HepG2 (cell line): ENCODE measurements at regions not wholly inside any gene's neighbourhood (a gene's known extent, or its start where the extent isn't known, plus 50 kb on each side); places are given as distances from the start of the nearest gene placed in this dataset.

Experiments used
- ATAC-seq: fragments of 200-7000 bp; cut with Tn5 transposase; 3 replicates; pipeline ENCODE4 v1.9.1; 2020; ENCODE audit warnings: mild to moderate bottlenecking, moderate library complexity
- BruUV-seq: library from RNA; stranded (reverse); fragments of 400-500 nt; replicated peaks from 2 replicates; lab custom pipeline; 2021; lab: Mats Ljungman, UMichigan
- CTCF ChIA-PET: fragments of 300-600 bp; formaldehyde crosslinking; extraction: SDS; loops from one replicate; lab custom pipeline; 2021; ENCODE audit warnings: low total read pairs, inconsistent platforms, low intra/inter-chr PET ratio; lab: Yijun Ruan, JAX
- POLR2A ChIA-PET: fragments of 350-600 bp; sonication (Branson Sonifier 250); formaldehyde crosslinking; loops from one replicate; lab custom pipeline; 2020; ENCODE audit warnings: antibody characterized with exemption, inconsistent platforms; lab: Yijun Ruan, JAX
- DNase-seq: peaks from one replicate; pipeline ENCODE4 v3.0.0-alpha.2; 2015; ENCODE audit warnings: low spot score
- FAIRE-seq: peaks from 3 replicates; lab custom pipeline; 2011; peaks lifted over from hg19 to GRCh38; lab: Jason Lieb, UNC
- H2AFZ ChIP-seq: one replicate; pipeline ENCODE4 v1.6.1; 2011; ENCODE audit warnings: low read length, inconsistent platforms
- H3K27ac ChIP-seq: fragments of 300-600 bp; 3 replicates; pipeline ENCODE4 v1.8.0; 2011; ENCODE audit warnings: mixed run types, mild to moderate bottlenecking, mixed read lengths, low read length, inconsistent platforms; ENCODE audit not compliant: insufficient read depth; ENCODE audit errors: extremely low read length
- H3K27me3 ChIP-seq, 2 experiments: fragments of 200-600 bp in 1 of 2; 2 replicates in 1 of 2; 3 replicates in 1 of 2; pipeline versions ENCODE4 v1.6.0 to v1.8.0; 2011; ENCODE audit warnings: low read length in 2 of 2, mild to moderate bottlenecking in 2 of 2, moderate library complexity in 2 of 2, inconsistent platforms in 1 of 2; ENCODE audit not compliant: insufficient read depth in 2 of 2, control insufficient read depth in 1 of 2
- H3K36me3 ChIP-seq, 2 experiments: fragments of 200-600 bp in 1 of 2; replicated peaks in 1 of 2; 2 replicates in 1 of 2; 3 replicates in 1 of 2; pipeline versions ENCODE4 v1.5.1 to v1.8.0; 2011; ENCODE audit warnings: low read length in 2 of 2, inconsistent platforms in 1 of 2; ENCODE audit not compliant: insufficient read depth in 2 of 2, control insufficient read depth in 1 of 2
- H3K4me1 ChIP-seq: 2 replicates; pipeline ENCODE4 v1.5.1; 2012; ENCODE audit warnings: low read length, inconsistent platforms; ENCODE audit not compliant: insufficient read depth
- H3K4me2 ChIP-seq: 2 replicates; pipeline ENCODE4 v1.6.0; 2011; ENCODE audit warnings: low read depth, low read length, inconsistent platforms
- H3K4me3 ChIP-seq, 3 experiments: fragments of 200-600 bp in 1 of 3; sonication (generic), shearing (Covaris generic) in 1 of 3; replicated peaks in 1 of 3; 2 replicates each; pipeline ENCODE4 v1.5.1; 2011 to 2016; ENCODE audit warnings: low read length in 3 of 3, inconsistent platforms in 2 of 3, low read depth in 2 of 3, mild to moderate bottlenecking in 2 of 3, control low read depth in 1 of 3, mixed read lengths in 1 of 3; ENCODE audit not compliant: insufficient read depth in 1 of 3
- H3K79me2 ChIP-seq: one replicate; pipeline ENCODE4 v1.6.1; 2011; ENCODE audit warnings: low read length, inconsistent platforms; ENCODE audit not compliant: insufficient read depth
- H3K9ac ChIP-seq: 2 replicates; pipeline ENCODE4 v1.6.0; 2011; ENCODE audit warnings: mild to moderate bottlenecking, low read depth, low read length, inconsistent platforms; ENCODE audit not compliant: insufficient read depth
- H3K9me3 ChIP-seq: 2 replicates; pipeline ENCODE4 v1.5.1; 2012; ENCODE audit warnings: mild to moderate bottlenecking, low read length
- H4K20me1 ChIP-seq: 2 replicates; pipeline ENCODE4 v1.6.0; 2011; ENCODE audit warnings: inconsistent platforms, mild to moderate bottlenecking, low read length, moderate library complexity; ENCODE audit not compliant: insufficient read depth
- ARID5B ChIP-seq: IDR thresholded peaks from 2 replicates; pipeline ENCODE4 v1.4.0; 2020; ENCODE audit warnings: mild to moderate bottlenecking, missing genetic modification reagents
- BATF2 ChIP-seq: sonication (generic); formaldehyde crosslinking; IDR thresholded peaks from 2 replicates; pipeline ENCODE4 v1.8.0; 2022; ENCODE audit warnings: mild to moderate bottlenecking, missing genetic modification reagents, moderate library complexity
- CCDC6 ChIP-seq: sonication (generic); formaldehyde crosslinking; IDR thresholded peaks from 2 replicates; pipeline ENCODE4 v1.8.1; 2022; ENCODE audit warnings: mild to moderate bottlenecking, missing genetic modification reagents, moderate library complexity
- CREB3 ChIP-seq: sonication (generic); formaldehyde crosslinking; IDR thresholded peaks from 2 replicates; pipeline ENCODE4 v1.5.0; 2020; ENCODE audit warnings: missing genetic modification reagents
- HOXD1 ChIP-seq: sonication (generic); formaldehyde crosslinking; IDR thresholded peaks from 2 replicates; pipeline ENCODE4 v1.5.0; 2020; ENCODE audit warnings: missing genetic modification reagents
- NR2C2 ChIP-seq: sonication (generic); formaldehyde crosslinking; IDR thresholded peaks from 2 replicates; pipeline ENCODE4 v1.4.0; 2020; ENCODE audit warnings: missing genetic modification reagents, mild to moderate bottlenecking, moderate library complexity, borderline replicate concordance
- PCBP1 ChIP-seq: fragments of 200-400 bp; formaldehyde crosslinking; IDR thresholded peaks from 2 replicates; pipeline ENCODE4 v1.6.1; 2017; ENCODE audit warnings: mild to moderate bottlenecking, low read depth, low read length, borderline replicate concordance
- TBP ChIP-seq: sonication (generic); formaldehyde crosslinking; IDR thresholded peaks from 2 replicates; pipeline ENCODE4 v1.5.0; 2020; ENCODE audit warnings: missing genetic modification reagents
- ZBTB20 ChIP-seq: sonication (generic); formaldehyde crosslinking; IDR thresholded peaks from 2 replicates; pipeline ENCODE4 v1.8.1; 2023; ENCODE audit warnings: missing genetic modification reagents, low read depth, mild to moderate bottlenecking, borderline replicate concordance
- ZNF543 ChIP-seq: sonication (generic); formaldehyde crosslinking; IDR thresholded peaks from 2 replicates; pipeline ENCODE4 v1.4.0; 2020; ENCODE audit warnings: mild to moderate bottlenecking, missing genetic modification reagents
- ZSCAN9 ChIP-seq: IDR thresholded peaks from 2 replicates; pipeline ENCODE4 v1.6.1; 2016; ENCODE audit warnings: borderline replicate concordance
- WGBS: methylation state at CpG from one replicate; pipeline ENCODE4 v1.1.6; 2017; ENCODE audit warnings: low lambda C conversion rate; 5-methylcytosine and 5-hydroxymethylcytosine counted together
- in situ Hi-C: cut with HindIII; loops from 2 replicates; pipeline ENCODE4 v1.10.0; 2017; ENCODE audit warnings: low pct_unique_long_range_greater_than_20kb; ENCODE audit not compliant: extremely low pct_ligation_motif_present
- intact Hi-C: fragments of 100-400 bp; cut with micrococcal nuclease; formaldehyde crosslinking; loops from one replicate; pipeline ENCODE4 v1.10.0; 2022; ENCODE audit not compliant: unreplicated experiment
- TF ChIP-seq, protein P1 (sequence below): sonication (generic); formaldehyde crosslinking; IDR thresholded peaks from 2 replicates; pipeline ENCODE4 v1.4.0; 2020; ENCODE audit warnings: missing genetic modification reagents, borderline replicate concordance
- TF ChIP-seq, protein P2 (sequence below): sonication (generic); formaldehyde crosslinking; conservative IDR thresholded peaks from 2 replicates; pipeline ENCODE4 v1.8.0; 2022; ENCODE audit warnings: missing genetic modification reagents

DNA sequence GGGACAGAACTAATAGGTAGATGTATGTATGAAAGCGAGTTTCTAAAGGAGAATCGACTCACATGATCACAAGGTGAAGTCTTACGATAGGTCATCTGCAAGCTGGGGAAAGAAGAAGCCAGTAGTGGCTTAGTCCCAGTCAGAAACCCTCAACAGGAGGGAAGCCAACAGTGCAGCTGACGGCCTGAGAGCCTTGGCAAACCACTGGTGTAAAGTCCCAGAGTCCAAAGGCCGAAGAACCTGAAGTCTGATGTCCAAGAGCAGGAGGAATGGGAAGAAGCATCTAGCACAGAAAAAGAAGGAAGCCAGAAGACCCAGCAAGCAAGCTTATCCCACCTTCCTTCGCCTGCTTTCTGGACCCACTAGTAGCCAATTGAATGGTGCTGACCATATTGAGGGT is 507.6 kb upstream of the ARGLU1 start:
- BruUV-seq, result no TSS peak
- Histone ChIP-seq H3K9me3 (no peaks in the 10 kb centered on the region; the same call in 1 of the 2 replicates), H3K79me2 (no peaks in the 10 kb centered on the region), H3K27ac (no peak overlapping the region), H3K4me2 (no peak overlapping the region), H3K4me1 (no peaks in the 10 kb centered on the region), H3K36me3 (no peaks in the 10 kb centered on the region), H3K9ac (no peak overlapping the region), H3K27me3 (no peaks in the 10 kb centered on the region), H2AFZ (no peak overlapping the region), H4K20me1 (no peaks in the 10 kb centered on the region), H3K4me3 (no peak overlapping the region)
- DNase-seq, result no peak
- in situ Hi-C loops, result no loop called here
- ChIA-PET POLR2A (no interaction called here), CTCF (no interaction called here)
- intact Hi-C loops, result no loop called here
- ATAC-seq, result no peak
- WGBS, result 36% methylated on average over 6 of the region's 6 CpGs
- FAIRE-seq, result no peak
- TF ChIP-seq CCDC6 (CRISPR knock-in tag), result no peak
- no peak for TF ChIP-seq PCBP1
- TF ChIP-seq ZBTB20 (CRISPR knock-in tag), result no peak
- no peak for TF ChIP-seq ZNF543
- TF ChIP-seq NR2C2 (CRISPR knock-in tag), result no peak
- TF ChIP-seq BATF2, result no peak
- no peak for TF ChIP-seq TBP (CRISPR knock-in tag)
- TF ChIP-seq, protein P1, sequence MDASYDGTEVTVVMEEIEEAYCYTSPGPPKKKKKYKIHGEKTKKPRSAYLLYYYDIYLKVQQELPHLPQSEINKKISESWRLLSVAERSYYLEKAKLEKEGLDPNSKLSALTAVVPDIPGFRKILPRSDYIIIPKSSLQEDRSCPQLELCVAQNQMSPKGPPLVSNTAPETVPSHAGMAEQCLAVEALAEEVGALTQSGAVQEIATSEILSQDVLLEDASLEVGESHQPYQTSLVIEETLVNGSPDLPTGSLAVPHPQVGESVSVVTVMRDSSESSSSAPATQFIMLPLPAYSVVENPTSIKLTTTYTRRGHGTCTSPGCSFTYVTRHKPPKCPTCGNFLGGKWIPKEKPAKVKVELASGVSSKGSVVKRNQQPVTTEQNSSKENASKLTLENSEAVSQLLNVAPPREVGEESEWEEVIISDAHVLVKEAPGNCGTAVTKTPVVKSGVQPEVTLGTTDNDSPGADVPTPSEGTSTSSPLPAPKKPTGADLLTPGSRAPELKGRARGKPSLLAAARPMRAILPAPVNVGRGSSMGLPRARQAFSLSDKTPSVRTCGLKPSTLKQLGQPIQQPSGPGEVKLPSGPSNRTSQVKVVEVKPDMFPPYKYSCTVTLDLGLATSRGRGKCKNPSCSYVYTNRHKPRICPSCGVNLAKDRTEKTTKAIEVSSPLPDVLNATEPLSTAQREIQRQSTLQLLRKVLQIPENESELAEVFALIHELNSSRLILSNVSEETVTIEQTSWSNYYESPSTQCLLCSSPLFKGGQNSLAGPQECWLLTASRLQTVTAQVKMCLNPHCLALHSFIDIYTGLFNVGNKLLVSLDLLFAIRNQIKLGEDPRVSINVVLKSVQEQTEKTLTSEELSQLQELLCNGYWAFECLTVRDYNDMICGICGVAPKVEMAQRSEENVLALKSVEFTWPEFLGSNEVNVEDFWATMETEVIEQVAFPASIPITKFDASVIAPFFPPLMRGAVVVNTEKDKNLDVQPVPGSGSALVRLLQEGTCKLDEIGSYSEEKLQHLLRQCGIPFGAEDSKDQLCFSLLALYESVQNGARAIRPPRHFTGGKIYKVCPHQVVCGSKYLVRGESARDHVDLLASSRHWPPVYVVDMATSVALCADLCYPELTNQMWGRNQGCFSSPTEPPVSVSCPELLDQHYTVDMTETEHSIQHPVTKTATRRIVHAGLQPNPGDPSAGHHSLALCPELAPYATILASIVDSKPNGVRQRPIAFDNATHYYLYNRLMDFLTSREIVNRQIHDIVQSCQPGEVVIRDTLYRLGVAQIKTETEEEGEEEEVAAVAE (CRISPR knock-in tag), result no peak
- TF ChIP-seq ARID5B (CRISPR knock-in tag), result no peak
- TF ChIP-seq HOXD1 (CRISPR knock-in tag), result no peak
- TF ChIP-seq ZSCAN9, result no peak
- TF ChIP-seq CREB3, result no peak
- TF ChIP-seq, protein P2, sequence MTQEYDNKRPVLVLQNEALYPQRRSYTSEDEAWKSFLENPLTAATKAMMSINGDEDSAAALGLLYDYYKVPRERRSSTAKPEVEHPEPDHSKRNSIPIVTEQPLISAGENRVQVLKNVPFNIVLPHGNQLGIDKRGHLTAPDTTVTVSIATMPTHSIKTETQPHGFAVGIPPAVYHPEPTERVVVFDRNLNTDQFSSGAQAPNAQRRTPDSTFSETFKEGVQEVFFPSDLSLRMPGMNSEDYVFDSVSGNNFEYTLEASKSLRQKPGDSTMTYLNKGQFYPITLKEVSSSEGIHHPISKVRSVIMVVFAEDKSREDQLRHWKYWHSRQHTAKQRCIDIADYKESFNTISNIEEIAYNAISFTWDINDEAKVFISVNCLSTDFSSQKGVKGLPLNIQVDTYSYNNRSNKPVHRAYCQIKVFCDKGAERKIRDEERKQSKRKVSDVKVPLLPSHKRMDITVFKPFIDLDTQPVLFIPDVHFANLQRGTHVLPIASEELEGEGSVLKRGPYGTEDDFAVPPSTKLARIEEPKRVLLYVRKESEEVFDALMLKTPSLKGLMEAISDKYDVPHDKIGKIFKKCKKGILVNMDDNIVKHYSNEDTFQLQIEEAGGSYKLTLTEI (CRISPR knock-in tag), result no peak
